ENCODE measurements at regions not wholly inside any gene's neighbourhood (a gene's known extent, or its start where the extent isn't known, plus 50 kb on each side); places are given as distances from the start of the nearest gene placed in this dataset.

GRCh38 chr3:78426454-78426853 lies 1341.3 kb downstream of the ROBO1 start:
- Histone ChIP-seq H3K4me1 (ENCODE audit: control insufficient read depth in 1 of 2, insufficient read depth in 2 of 2, low read length in 2 of 2) (no peaks in the 10 kb centered on the region), H3K27ac (ENCODE audit: low read length) (no peak overlapping the region), H3K9me3 (ENCODE audit: control insufficient read depth in 1 of 2, low read length in 2 of 2) (peaks cover 0 to 7% of the 10 kb centered on the region in 2 donors), H3K27me3 (ENCODE audit: low read depth, low read length) (no peaks in the 10 kb centered on the region), H3K4me3 (ENCODE audit: low read depth in 1 of 2, low read length in 2 of 2) (no peak overlapping the region), H3K36me3 (ENCODE audit: control insufficient read depth in 1 of 2, insufficient read depth in 2 of 2, low read length in 2 of 2) (no peaks in the 10 kb centered on the region)

GRCh38 chr3:78427303-78427702 lies 1340.5 kb downstream of the ROBO1 start:
- Histone ChIP-seq H3K9me3 (ENCODE audit: control insufficient read depth in 1 of 2, low read length in 2 of 2) (peaks cover 0 to 7% of the 10 kb centered on the region in 2 donors), H3K27me3 (ENCODE audit: low read depth, low read length) (no peaks in the 10 kb centered on the region), H3K4me3 (ENCODE audit: low read depth in 1 of 2, low read length in 2 of 2) (no peak overlapping the region)

GRCh38 chr3:78430741-78431140 lies 1337.1 kb downstream of the ROBO1 start:
- Histone ChIP-seq H3K27ac (ENCODE audit: low read length) (no peak overlapping the region), H3K27me3 (ENCODE audit: low read depth, low read length) (no peaks in the 10 kb centered on the region), H3K4me1 (ENCODE audit: control insufficient read depth in 1 of 2, insufficient read depth in 2 of 2, low read length in 2 of 2) (no peaks in the 10 kb centered on the region), H3K9me3 (ENCODE audit: control insufficient read depth in 1 of 2, low read length in 2 of 2) (peaks cover 0 to 7% of the 10 kb centered on the region in 2 donors), H3K4me3 (ENCODE audit: low read depth in 1 of 2, low read length in 2 of 2) (no peak overlapping the region), H3K36me3 (ENCODE audit: control insufficient read depth in 1 of 2, insufficient read depth in 2 of 2, low read length in 2 of 2) (no peaks in the 10 kb centered on the region)

More at GRCh38 chr3:78427303-78427702, 1340.5 kb downstream of the ROBO1 start:
- Histone ChIP-seq H3K4me1 (ENCODE audit: control insufficient read depth in 1 of 2, insufficient read depth in 2 of 2, low read length in 2 of 2) (no peaks in the 10 kb centered on the region), H3K36me3 (ENCODE audit: control insufficient read depth in 1 of 2, insufficient read depth in 2 of 2, low read length in 2 of 2) (no peaks in the 10 kb centered on the region), H3K27ac (ENCODE audit: low read length) (no peak overlapping the region)

- no peaks in the 10 kb centered on the region for H3K36me3 ChIP-seq (ENCODE audit: control insufficient read depth in 1 of 2, insufficient read depth in 2 of 2, low read length in 2 of 2)
- H3K4me3 ChIP-seq (ENCODE audit: low read depth in 1 of 2, low read length in 2 of 2): no peak overlapping the region
- no peaks in the 10 kb centered on the region for H3K4me1 ChIP-seq (ENCODE audit: control insufficient read depth in 1 of 2, insufficient read depth in 2 of 2, low read length in 2 of 2)
- H3K9me3 ChIP-seq (ENCODE audit: control insufficient read depth in 1 of 2, low read length in 2 of 2): peaks cover 0 to 7% of the 10 kb centered on the region in 2 donors
- H3K27me3 ChIP-seq (ENCODE audit: low read depth, low read length): no peaks in the 10 kb centered on the region
- H3K27ac ChIP-seq (ENCODE audit: low read length): no peak overlapping the region
Measured at GRCh38 chr3:78434801-78435200, 1333.0 kb downstream of the ROBO1 start.

- H3K9me3 ChIP-seq (ENCODE audit: control insufficient read depth in 1 of 2, low read length in 2 of 2): no peaks in the 10 kb centered on the region
- H3K27ac ChIP-seq (ENCODE audit: low read length): no peak overlapping the region
- H3K4me3 ChIP-seq (ENCODE audit: low read depth in 1 of 2, low read length in 2 of 2): no peak overlapping the region
- no peaks in the 10 kb centered on the region for H3K36me3 ChIP-seq (ENCODE audit: control insufficient read depth in 1 of 2, insufficient read depth in 2 of 2, low read length in 2 of 2)
- no peaks in the 10 kb centered on the region for H3K27me3 ChIP-seq (ENCODE audit: low read depth, low read length)
- no peaks in the 10 kb centered on the region for H3K4me1 ChIP-seq (ENCODE audit: control insufficient read depth in 1 of 2, insufficient read depth in 2 of 2, low read length in 2 of 2)
Measured at GRCh38 chr3:78455166-78455565, 1312.6 kb downstream of the ROBO1 start.

- H3K4me3 ChIP-seq (ENCODE audit: low read depth in 1 of 2, low read length in 2 of 2): no peak overlapping the region
- no peak overlapping the region for H3K27ac ChIP-seq (ENCODE audit: low read length)
Measured at GRCh38 chr3:78455712-78456433, 1311.9 kb downstream of the ROBO1 start.

GRCh38 chr3:78459796-78460195 lies 1308.0 kb downstream of the ROBO1 start:
- H3K4me3 ChIP-seq (ENCODE audit: low read depth in 1 of 2, low read length in 2 of 2): no peak overlapping the region
- H3K27ac ChIP-seq (ENCODE audit: low read length): no peak overlapping the region
- H3K36me3 ChIP-seq (ENCODE audit: control insufficient read depth in 1 of 2, insufficient read depth in 2 of 2, low read length in 2 of 2): no peaks in the 10 kb centered on the region
- peaks cover 0 to 9% of the 10 kb centered on the region in 2 donors for H3K9me3 ChIP-seq (ENCODE audit: control insufficient read depth in 1 of 2, low read length in 2 of 2)
- H3K27me3 ChIP-seq (ENCODE audit: low read depth, low read length): no peaks in the 10 kb centered on the region
- H3K4me1 ChIP-seq (ENCODE audit: control insufficient read depth in 1 of 2, insufficient read depth in 2 of 2, low read length in 2 of 2): no peaks in the 10 kb centered on the region

More at GRCh38 chr3:78455712-78456433, 1311.9 kb downstream of the ROBO1 start:
- Histone ChIP-seq H3K4me1 (ENCODE audit: control insufficient read depth in 1 of 2, insufficient read depth in 2 of 2, low read length in 2 of 2) (no peaks in the 10 kb centered on the region), H3K27me3 (ENCODE audit: low read depth, low read length) (no peaks in the 10 kb centered on the region), H3K9me3 (ENCODE audit: control insufficient read depth in 1 of 2, low read length in 2 of 2) (no peaks in the 10 kb centered on the region), H3K36me3 (ENCODE audit: control insufficient read depth in 1 of 2, insufficient read depth in 2 of 2, low read length in 2 of 2) (no peaks in the 10 kb centered on the region)

GRCh38 chr3:78462021-78462420 lies 1305.8 kb downstream of the ROBO1 start:
- Histone ChIP-seq H3K27me3 (ENCODE audit: low read depth, low read length) (no peaks in the 10 kb centered on the region), H3K9me3 (ENCODE audit: control insufficient read depth in 1 of 2, low read length in 2 of 2) (peaks cover 0 to 9% of the 10 kb centered on the region in 2 donors), H3K4me1 (ENCODE audit: control insufficient read depth in 1 of 2, insufficient read depth in 2 of 2, low read length in 2 of 2) (no peaks in the 10 kb centered on the region), H3K36me3 (ENCODE audit: control insufficient read depth in 1 of 2, insufficient read depth in 2 of 2, low read length in 2 of 2) (no peaks in the 10 kb centered on the region), H3K4me3 (ENCODE audit: low read depth in 1 of 2, low read length in 2 of 2) (no peak overlapping the region), H3K27ac (ENCODE audit: low read length) (no peak overlapping the region)

GRCh38 chr3:78476076-78476475 lies 1291.7 kb downstream of the ROBO1 start:
- H3K27ac ChIP-seq (ENCODE audit: low read length): no peak overlapping the region
- H3K4me3 ChIP-seq (ENCODE audit: low read depth in 1 of 2, low read length in 2 of 2): no peak overlapping the region
- H3K4me1 ChIP-seq (ENCODE audit: control insufficient read depth in 1 of 2, insufficient read depth in 2 of 2, low read length in 2 of 2): no peaks in the 10 kb centered on the region
- H3K9me3 ChIP-seq (ENCODE audit: control insufficient read depth in 1 of 2, low read length in 2 of 2): peaks cover 0 to 8% of the 10 kb centered on the region in 2 donors
- H3K36me3 ChIP-seq (ENCODE audit: control insufficient read depth in 1 of 2, insufficient read depth in 2 of 2, low read length in 2 of 2): no peaks in the 10 kb centered on the region
- no peaks in the 10 kb centered on the region for H3K27me3 ChIP-seq (ENCODE audit: low read depth, low read length)

GRCh38 chr3:78481050-78481449 lies 1286.7 kb downstream of the ROBO1 start:
- Histone ChIP-seq H3K27ac (ENCODE audit: low read length) (no peak overlapping the region), H3K36me3 (ENCODE audit: control insufficient read depth in 1 of 2, insufficient read depth in 2 of 2, low read length in 2 of 2) (no peaks in the 10 kb centered on the region), H3K27me3 (ENCODE audit: low read depth, low read length) (no peaks in the 10 kb centered on the region), H3K4me1 (ENCODE audit: control insufficient read depth in 1 of 2, insufficient read depth in 2 of 2, low read length in 2 of 2) (no peaks in the 10 kb centered on the region), H3K4me3 (ENCODE audit: low read depth in 1 of 2, low read length in 2 of 2) (no peak overlapping the region), H3K9me3 (ENCODE audit: control insufficient read depth in 1 of 2, low read length in 2 of 2) (no peaks in the 10 kb centered on the region)

- Histone ChIP-seq H3K27ac (ENCODE audit: low read length) (no peak overlapping the region), H3K4me3 (ENCODE audit: low read depth in 1 of 2, low read length in 2 of 2) (no peak overlapping the region), H3K4me1 (ENCODE audit: control insufficient read depth in 1 of 2, insufficient read depth in 2 of 2, low read length in 2 of 2) (no peaks in the 10 kb centered on the region), H3K27me3 (ENCODE audit: low read depth, low read length) (no peaks in the 10 kb centered on the region), H3K9me3 (ENCODE audit: control insufficient read depth in 1 of 2, low read length in 2 of 2) (no peaks in the 10 kb centered on the region), H3K36me3 (ENCODE audit: control insufficient read depth in 1 of 2, insufficient read depth in 2 of 2, low read length in 2 of 2) (no peaks in the 10 kb centered on the region)
Measured at GRCh38 chr3:78483090-78483489, 1284.7 kb downstream of the ROBO1 start.

GRCh38 chr3:78494851-78495250 lies 1272.9 kb downstream of the ROBO1 start:
- no peak overlapping the region for H3K4me3 ChIP-seq (ENCODE audit: low read depth in 1 of 2, low read length in 2 of 2)
- no peaks in the 10 kb centered on the region for H3K36me3 ChIP-seq (ENCODE audit: control insufficient read depth in 1 of 2, insufficient read depth in 2 of 2, low read length in 2 of 2)
- no peaks in the 10 kb centered on the region for H3K9me3 ChIP-seq (ENCODE audit: control insufficient read depth in 1 of 2, low read length in 2 of 2)
- no peaks in the 10 kb centered on the region for H3K27me3 ChIP-seq (ENCODE audit: low read depth, low read length)
- H3K4me1 ChIP-seq (ENCODE audit: control insufficient read depth in 1 of 2, insufficient read depth in 2 of 2, low read length in 2 of 2): peaks cover 0 to 4% of the 10 kb centered on the region in 2 donors
- no peak overlapping the region for H3K27ac ChIP-seq (ENCODE audit: low read length)
